Tibial nerve (tissue), 4 donors: ENCODE measurements at regions not wholly inside any gene's neighbourhood (a gene's known extent, or its start where the extent isn't known, plus 50 kb on each side); places are given as distances from the start of the nearest gene placed in this dataset.

Experiments used
- CTCF ChIP-seq, 5 experiments: fragments of 200-600 bp in 3 of 5; fragments of 450-650 bp in 2 of 5; sonication (generic) in 3 of 5; IDR thresholded peaks; one replicate each; pipeline ENCODE4 v1.5.1; 2016 to 2019; ENCODE audit warnings: antibody characterized with exemption in 5 of 5, mild to moderate bottlenecking in 3 of 5, moderate library complexity in 2 of 5
- EP300 ChIP-seq, 2 donors: sonication (generic); formaldehyde crosslinking; IDR thresholded peaks; one replicate each; pipeline ENCODE4 v1.6.1; 2017; ENCODE audit warnings: antibody characterized with exemption in 2 of 2, mild to moderate bottlenecking in 1 of 2
- POLR2A ChIP-seq, 2 donors: fragments of 450-650 bp; IDR thresholded peaks; one replicate each; pipeline ENCODE4 v1.6.1; 2017; ENCODE audit warnings: antibody characterized with exemption in 2 of 2, mild to moderate bottlenecking in 2 of 2, moderate library complexity in 2 of 2

DNA sequence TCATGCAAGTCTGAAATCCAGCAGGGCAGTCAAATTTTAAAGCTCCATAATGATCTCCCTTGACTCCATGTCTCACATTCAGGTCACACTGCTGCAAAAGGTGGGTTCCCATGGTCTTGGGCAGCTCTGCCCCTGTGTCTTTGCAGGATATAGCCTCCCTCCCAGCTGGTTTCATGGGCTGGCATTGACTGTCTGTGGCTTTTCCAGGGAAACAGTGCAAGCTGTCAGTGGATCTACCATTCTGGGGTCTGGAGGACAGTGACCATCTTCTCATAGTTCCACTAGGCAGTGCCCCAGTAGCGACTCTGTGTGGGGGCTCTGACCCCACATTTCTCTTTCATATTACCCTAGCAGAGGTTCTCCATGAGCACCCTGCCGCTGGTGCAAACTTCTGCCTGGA is 220.6 kb upstream of the COPS8 start:
- TF ChIP-seq CTCF (IDR thresholded peaks at IDR 0.05) (no peak), EP300 (IDR thresholded peaks at IDR 0.05) (no peak), POLR2A (IDR thresholded peaks at IDR 0.05) (no peak)
